ENCODE measurements at regions not wholly inside any gene's neighbourhood (a gene's known extent, or its start where the extent isn't known, plus 50 kb on each side); places are given as distances from the start of the nearest gene placed in this dataset.
"Not testable (repeated sequence)": the region's sequence is repeated elsewhere in the genome, so short reads cannot be mapped to it uniquely, and the experiment has no call there.

- TF ChIP-seq EP300, CTCF, POLR2A (IDR thresholded peaks at IDR 0.05): not testable (repeated sequence)
Measured at GRCh38 chr7:75248216-75248615, 147.2 kb upstream of the TRIM73 start.
